HG03159 (cell line): ENCODE measurements at regions not wholly inside any gene's neighbourhood (a gene's known extent, or its start where the extent isn't known, plus 50 kb on each side); places are given as distances from the start of the nearest gene placed in this dataset.
A peak's percentile ranks its signal among the peaks of the same experiment; 100 is the strongest.

Experiments
- ATAC-seq: cut with Tn5 transposase; IDR thresholded peaks from one replicate; pipeline ENCODE4 v1.9.1; 2021; ENCODE audit warnings: mild to moderate bottlenecking, moderate library complexity; ENCODE audit not compliant: unreplicated experiment

- no peak for ATAC-seq
Observed at GRCh38 chr5:34526682-34527305, 129.3 kb upstream of the RAI14 start.

DNA sequence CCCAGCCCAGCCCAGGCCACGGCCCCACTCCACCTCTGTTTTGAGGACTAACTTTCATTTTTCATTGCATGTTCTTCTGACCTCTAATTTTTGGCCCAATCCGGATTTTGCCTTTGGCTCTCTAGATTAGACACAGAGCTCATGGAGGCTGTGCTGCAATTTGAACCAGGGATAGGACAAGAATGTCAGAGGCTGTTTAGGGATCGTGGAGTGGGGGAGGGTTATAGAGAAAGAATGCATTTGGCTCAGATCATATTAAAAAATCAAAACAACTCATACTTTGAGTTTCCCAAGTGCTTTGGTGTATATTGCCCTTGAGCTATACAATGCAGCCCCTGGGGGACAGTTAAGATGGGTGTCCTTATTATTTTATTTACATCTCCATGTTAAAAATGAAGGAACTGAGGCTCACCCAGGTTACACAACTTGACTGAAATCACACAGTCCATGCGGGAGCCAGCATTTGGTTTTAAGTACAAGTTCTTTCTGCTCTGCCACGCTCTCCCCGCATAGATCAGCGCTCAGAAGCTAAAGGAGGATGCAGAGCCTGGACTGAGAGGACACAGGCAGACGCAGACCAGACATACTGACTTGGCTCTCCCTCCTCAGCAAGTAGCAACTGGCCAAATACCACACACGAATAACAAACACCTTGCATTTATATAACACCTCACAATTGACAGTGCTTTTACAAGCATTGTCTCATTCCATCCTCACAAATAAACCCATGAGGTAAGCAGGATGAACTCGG lies 126.4 kb upstream of the RAI14 start:
- ATAC-seq = no peak

DNA sequence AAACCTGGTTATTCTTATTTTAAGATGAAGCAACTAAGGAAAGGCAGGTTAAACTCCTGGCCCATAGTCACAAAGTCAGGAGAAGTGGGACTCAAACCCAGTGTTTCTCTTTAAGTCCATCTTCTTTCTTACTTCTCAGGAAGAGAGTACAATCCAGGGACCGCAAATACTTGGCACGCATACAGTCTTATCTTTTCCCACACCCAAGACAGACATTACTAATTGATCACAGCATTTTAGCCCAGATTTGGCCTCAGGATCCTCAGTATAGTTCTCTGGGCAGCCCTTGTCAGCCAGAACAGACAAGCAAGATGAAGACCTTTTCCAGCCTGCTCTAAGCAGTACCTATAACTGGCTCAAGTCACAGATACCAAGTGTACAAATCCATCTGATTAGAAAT lies 125.5 kb upstream of the RAI14 start:
- ATAC-seq = no peak

DNA sequence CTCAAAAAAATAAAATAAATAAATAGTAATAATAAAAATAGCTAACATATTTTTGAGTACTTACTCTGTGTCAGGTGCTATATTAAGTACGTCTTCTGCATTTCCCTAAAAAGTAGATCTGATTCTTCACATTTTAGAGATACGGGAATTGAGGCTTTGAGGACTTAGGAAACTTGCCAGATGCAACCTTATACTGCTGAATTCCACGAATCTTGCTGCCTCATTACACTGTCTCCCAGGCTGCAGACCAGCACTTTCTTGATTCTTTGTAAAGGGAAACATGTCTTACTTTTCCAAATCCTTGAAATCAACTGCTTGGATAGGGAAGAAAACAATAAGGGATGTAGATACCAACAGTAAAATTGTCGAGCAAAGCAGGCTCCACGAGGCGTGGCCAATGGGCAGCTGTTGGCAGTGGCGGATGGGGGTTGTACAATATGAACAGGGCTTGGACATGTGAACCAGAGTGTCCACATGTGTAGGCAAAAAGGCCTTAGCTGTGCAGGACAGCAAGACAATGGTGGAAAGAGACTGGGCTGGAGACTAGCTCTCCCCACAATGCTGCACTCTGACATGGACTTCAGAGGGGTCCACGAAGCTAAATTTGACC lies 124.3 kb upstream of the RAI14 start:
- no peak for ATAC-seq

GRCh38 chr5:34533582-34534522 lies 122.3 kb upstream of the RAI14 start:
- ATAC-seq = peak; percentile 87

DNA sequence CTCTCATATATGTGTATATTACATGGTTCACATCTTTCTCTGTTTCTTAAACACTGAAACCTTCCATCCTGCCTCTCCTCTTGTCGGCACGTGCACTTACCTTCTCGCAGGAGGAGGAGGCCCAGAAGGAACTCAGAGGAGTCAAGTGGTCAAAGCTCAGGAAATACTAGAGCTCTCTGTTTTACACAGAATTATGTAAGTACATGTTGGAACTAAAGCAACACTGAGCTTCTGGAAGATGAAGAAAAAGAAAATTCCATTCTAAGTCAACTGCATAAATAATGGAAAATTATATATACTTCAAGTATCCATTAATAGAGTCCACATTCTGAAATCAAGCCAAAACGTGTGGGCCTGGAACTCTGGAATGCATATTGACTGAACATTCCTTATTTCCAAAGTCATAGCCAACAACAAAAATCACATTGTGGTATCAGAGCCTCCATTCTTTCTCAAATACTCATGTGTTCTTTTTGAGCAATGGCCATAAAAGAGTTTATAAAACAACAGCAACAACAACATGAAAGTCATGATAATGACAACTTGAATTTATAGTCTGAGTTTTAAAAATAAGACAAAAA lies 121.5 kb upstream of the RAI14 start:
- ATAC-seq = no peak

GRCh38 chr5:34535433-34535832 lies 120.7 kb upstream of the RAI14 start:
- ATAC-seq = no peak

- ATAC-seq = no peak
Observed at GRCh38 chr5:34535944-34536623, 120.0 kb upstream of the RAI14 start.

DNA sequence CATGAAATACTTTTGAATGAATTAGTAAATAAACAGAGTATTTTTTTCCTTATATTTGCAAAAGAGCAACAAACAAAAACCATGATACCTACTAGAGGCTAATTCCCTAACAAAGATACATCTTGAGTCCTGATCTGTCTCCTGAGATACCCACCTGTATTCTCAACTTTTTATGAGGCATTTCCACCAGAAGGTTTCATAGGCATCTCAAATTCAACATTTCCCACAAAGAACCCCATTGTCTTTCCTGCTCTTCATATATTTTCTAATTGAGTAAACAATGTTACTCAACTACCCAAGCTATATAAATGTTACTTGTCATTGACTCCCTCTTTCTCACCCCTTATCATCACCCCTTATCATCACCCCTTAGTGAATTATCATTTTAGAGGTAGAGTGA lies 119.4 kb upstream of the RAI14 start:
- no peak for ATAC-seq

DNA sequence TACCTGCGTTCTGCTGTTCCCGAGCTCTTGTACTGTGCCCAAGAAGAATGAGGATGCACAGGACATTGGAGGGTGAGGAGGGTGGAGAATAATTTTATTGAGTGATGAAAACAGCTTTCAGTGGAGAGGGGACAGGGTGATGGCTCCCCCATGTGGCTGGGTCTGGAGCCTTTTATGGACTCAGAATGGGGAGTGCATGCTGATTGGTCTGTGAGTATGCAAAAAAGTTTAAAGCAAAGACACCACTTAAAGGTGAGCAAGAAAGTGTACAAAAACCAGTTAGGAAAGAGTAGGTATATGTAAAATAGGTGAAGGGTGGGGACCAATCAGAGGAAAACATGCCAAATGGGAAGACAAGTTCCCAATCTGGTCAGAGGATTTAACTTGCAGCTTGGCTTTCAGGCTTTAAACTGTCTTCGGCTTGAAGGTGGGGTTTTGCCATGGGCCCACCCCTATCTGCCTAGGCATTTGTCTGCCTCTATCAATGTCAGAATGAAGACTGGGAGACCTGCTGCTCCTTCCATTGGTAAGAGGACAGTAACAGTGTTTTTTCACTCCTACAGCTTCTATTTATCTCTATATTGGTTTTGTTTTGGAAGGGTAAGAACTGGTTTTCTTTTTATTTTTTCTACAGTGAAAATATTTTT lies 118.0 kb upstream of the RAI14 start:
- ATAC-seq = no peak

GRCh38 chr5:34539183-34539582 lies 116.9 kb upstream of the RAI14 start:
- no peak for ATAC-seq

DNA sequence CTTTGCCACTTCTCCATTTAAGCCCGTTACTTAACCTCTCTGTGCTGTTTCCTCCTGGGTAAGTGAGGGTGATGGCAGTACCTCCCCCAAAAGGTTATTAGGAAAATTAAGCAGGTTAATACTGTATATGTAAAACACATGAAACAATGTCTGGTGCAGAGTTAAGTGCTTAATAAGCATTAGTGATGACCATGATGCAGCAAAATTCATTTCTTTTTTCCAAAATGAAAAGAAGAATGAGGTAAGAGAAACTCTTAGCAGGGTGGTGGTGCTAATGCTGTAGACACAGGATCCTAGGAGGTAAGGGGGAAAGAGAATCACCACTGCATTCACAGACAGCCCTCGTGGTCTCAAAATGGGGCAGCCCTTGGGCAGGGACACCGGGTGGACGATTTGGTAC lies 115.1 kb upstream of the RAI14 start:
- no peak for ATAC-seq

- no peak for ATAC-seq
Observed at GRCh38 chr5:34542818-34543217, 113.3 kb upstream of the RAI14 start.

GRCh38 chr5:34543687-34544086 lies 112.4 kb upstream of the RAI14 start:
- ATAC-seq = no peak

DNA sequence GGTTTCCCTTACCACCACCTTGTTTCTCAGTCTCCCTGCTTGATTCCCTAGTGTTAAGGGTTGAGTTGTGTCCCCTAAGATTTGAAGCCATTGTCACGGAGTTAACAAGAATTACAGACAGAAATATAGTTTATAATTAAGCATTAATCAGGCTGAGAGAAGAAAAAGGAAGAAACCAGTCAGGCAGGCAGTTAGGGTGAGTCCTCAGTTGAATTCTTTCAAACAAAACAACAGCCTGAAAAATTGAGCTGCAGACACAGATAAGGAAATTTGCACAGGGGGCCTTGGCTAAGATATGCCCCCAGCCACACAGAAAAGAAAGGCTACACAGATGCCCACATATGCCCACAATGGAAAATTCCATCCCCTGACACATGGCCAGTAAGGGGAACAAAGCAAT lies 111.7 kb upstream of the RAI14 start:
- ATAC-seq = no peak

- ATAC-seq = no peak
Observed at GRCh38 chr5:34545164-34545563, 111.0 kb upstream of the RAI14 start.

- no peak for ATAC-seq
Observed at GRCh38 chr5:34545626-34546025, 110.5 kb upstream of the RAI14 start.

- no peak for ATAC-seq
Observed at GRCh38 chr5:34547300-34548085, 108.6 kb upstream of the RAI14 start.

DNA sequence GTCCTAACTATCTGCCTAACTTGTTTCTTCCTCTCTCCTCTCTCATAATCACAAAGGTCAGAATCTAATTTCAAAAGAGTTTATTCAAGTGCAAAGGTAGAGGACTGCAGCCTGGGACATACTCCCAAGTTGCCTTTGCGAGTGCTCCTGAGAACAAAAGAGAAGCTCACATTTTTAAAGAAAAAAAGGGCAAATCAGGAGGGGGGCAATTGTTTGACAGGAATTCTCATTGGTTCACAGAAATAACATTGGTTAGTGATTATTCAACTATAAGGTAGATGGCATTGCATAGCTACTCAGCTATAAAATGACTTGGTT lies 108.1 kb upstream of the RAI14 start:
- ATAC-seq = no peak
